ENCODE measurements at regions not wholly inside any gene's neighbourhood (a gene's known extent, or its start where the extent isn't known, plus 50 kb on each side); places are given as distances from the start of the nearest gene placed in this dataset.

DNA sequence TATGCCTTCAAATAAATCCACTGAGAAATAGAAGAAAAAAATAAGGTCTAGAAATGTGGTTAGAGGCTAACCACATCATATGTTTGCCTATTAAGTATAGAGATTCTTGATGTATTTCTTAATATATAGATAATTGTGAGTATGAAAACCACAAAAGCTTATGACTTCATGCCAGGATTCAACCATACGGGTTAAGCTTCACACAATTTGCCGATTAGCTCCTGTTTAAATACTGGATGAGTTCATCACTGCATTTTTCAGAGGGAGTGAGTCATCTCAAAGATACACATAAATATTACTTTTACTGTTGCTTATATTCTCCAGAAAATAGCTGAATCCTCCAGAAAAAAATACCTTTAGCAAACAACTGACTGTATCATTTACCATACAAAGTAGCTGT, 79.6 kb downstream of the RPL10L start:
- TF ChIP-seq FOXM1 (IDR thresholded peaks at IDR 0.05; ENCODE audit: borderline replicate concordance, low read depth) (no peak), TEAD4 (IDR thresholded peaks at IDR 0.05) (no peak), YY1 (IDR thresholded peaks at IDR 0.05; ENCODE audit: low read depth) (no peak), CREB1 (IDR thresholded peaks at IDR 0.05; ENCODE audit: low read depth) (no peak), TCF12 (IDR thresholded peaks at IDR 0.05; ENCODE audit: low read depth) (no peak)
- TF ChIP-seq, protein P1, sequence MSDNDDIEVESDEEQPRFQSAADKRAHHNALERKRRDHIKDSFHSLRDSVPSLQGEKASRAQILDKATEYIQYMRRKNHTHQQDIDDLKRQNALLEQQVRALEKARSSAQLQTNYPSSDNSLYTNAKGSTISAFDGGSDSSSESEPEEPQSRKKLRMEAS (IDR thresholded peaks at IDR 0.05) = no peak

DNA sequence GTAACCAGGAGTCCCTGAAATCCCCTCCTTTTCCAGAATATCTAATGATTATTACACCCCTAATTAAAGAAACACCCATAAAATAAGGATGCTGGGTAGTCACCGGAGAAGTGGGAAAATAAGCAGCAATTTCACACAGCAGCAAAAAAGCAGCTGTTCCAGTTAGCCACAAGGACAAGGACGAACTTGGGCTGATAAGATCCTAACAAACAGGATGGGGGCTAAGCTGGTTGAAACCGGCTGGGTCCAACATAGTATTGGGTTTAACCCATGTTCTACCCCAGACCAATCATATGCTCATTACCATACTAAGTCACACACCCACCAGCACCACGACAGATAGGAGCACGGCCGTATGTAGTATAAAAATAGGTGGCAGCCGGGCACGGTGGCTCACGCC, 100.7 kb downstream of the RPL10L start:
- no peak for TF ChIP-seq NFIC (IDR thresholded peaks at IDR 0.05)
- TF ChIP-seq EGR1 (IDR thresholded peaks at IDR 0.05) = no peak
- TF ChIP-seq EP300 (IDR thresholded peaks at IDR 0.05; ENCODE audit: borderline replicate concordance) = no peak
- TF ChIP-seq, protein P2, sequence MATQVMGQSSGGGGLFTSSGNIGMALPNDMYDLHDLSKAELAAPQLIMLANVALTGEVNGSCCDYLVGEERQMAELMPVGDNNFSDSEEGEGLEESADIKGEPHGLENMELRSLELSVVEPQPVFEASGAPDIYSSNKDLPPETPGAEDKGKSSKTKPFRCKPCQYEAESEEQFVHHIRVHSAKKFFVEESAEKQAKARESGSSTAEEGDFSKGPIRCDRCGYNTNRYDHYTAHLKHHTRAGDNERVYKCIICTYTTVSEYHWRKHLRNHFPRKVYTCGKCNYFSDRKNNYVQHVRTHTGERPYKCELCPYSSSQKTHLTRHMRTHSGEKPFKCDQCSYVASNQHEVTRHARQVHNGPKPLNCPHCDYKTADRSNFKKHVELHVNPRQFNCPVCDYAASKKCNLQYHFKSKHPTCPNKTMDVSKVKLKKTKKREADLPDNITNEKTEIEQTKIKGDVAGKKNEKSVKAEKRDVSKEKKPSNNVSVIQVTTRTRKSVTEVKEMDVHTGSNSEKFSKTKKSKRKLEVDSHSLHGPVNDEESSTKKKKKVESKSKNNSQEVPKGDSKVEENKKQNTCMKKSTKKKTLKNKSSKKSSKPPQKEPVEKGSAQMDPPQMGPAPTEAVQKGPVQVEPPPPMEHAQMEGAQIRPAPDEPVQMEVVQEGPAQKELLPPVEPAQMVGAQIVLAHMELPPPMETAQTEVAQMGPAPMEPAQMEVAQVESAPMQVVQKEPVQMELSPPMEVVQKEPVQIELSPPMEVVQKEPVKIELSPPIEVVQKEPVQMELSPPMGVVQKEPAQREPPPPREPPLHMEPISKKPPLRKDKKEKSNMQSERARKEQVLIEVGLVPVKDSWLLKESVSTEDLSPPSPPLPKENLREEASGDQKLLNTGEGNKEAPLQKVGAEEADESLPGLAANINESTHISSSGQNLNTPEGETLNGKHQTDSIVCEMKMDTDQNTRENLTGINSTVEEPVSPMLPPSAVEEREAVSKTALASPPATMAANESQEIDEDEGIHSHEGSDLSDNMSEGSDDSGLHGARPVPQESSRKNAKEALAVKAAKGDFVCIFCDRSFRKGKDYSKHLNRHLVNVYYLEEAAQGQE (IDR thresholded peaks at IDR 0.05; ENCODE audit: low read depth) = no peak
- TF ChIP-seq, protein P1 (IDR thresholded peaks at IDR 0.05) = no peak
- TF ChIP-seq TCF12 (IDR thresholded peaks at IDR 0.05; ENCODE audit: low read depth) = no peak
- TF ChIP-seq FOXM1 (IDR thresholded peaks at IDR 0.05; ENCODE audit: borderline replicate concordance, low read depth) = no peak
- no peak for TF ChIP-seq CREB1 (IDR thresholded peaks at IDR 0.05; ENCODE audit: low read depth)
- no peak for TF ChIP-seq TAF1 (IDR thresholded peaks at IDR 0.05; ENCODE audit: low read depth)
- no peak for TF ChIP-seq RAD21 (IDR thresholded peaks at IDR 0.05; ENCODE audit: low read depth)
- TF ChIP-seq YY1 (IDR thresholded peaks at IDR 0.05; ENCODE audit: low read depth) = no peak

DNA sequence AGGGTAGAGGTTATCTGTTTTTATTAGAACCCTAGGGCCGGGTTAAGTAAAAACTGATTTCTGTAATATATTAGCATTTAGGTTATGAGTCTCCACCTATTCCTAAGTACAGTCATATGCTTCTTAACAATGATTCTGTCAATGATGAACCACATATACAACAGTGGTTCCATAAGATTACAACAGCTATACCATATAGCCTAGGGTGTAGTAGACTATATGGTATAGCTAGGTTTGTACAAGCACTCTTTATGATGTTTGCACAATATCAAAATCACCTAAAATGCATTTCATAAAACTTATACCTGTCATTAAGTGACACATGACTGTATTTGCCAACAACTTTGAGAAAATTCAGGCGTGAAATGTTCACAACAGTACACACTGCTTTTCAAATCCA, 110.6 kb downstream of the RPL10L start:
- TF ChIP-seq, protein P2 (IDR thresholded peaks at IDR 0.05; ENCODE audit: low read depth) = no peak
- TF ChIP-seq CEBPB (IDR thresholded peaks at IDR 0.05) = no peak
- no peak for TF ChIP-seq NFIC (IDR thresholded peaks at IDR 0.05)
- no peak for TF ChIP-seq TAF1 (IDR thresholded peaks at IDR 0.05; ENCODE audit: low read depth)
- TF ChIP-seq, protein P3, sequence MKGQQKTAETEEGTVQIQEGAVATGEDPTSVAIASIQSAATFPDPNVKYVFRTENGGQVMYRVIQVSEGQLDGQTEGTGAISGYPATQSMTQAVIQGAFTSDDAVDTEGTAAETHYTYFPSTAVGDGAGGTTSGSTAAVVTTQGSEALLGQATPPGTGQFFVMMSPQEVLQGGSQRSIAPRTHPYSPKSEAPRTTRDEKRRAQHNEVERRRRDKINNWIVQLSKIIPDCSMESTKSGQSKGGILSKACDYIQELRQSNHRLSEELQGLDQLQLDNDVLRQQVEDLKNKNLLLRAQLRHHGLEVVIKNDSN (IDR thresholded peaks at IDR 0.05) = no peak
- no peak for TF ChIP-seq CREB1 (IDR thresholded peaks at IDR 0.05; ENCODE audit: low read depth)
- no peak for TF ChIP-seq FOXM1 (IDR thresholded peaks at IDR 0.05; ENCODE audit: borderline replicate concordance, low read depth)
- no peak for TF ChIP-seq EP300 (IDR thresholded peaks at IDR 0.05; ENCODE audit: borderline replicate concordance)
- no peak for TF ChIP-seq RAD21 (IDR thresholded peaks at IDR 0.05; ENCODE audit: low read depth)
- TF ChIP-seq TEAD4 (IDR thresholded peaks at IDR 0.05) = no peak
- TF ChIP-seq, protein P1 (IDR thresholded peaks at IDR 0.05) = no peak
- no peak for TF ChIP-seq TCF12 (IDR thresholded peaks at IDR 0.05; ENCODE audit: low read depth)
- no peak for TF ChIP-seq EGR1 (IDR thresholded peaks at IDR 0.05)
- TF ChIP-seq ZBTB7A (IDR thresholded peaks at IDR 0.05; ENCODE audit: low read depth) = no peak

DNA sequence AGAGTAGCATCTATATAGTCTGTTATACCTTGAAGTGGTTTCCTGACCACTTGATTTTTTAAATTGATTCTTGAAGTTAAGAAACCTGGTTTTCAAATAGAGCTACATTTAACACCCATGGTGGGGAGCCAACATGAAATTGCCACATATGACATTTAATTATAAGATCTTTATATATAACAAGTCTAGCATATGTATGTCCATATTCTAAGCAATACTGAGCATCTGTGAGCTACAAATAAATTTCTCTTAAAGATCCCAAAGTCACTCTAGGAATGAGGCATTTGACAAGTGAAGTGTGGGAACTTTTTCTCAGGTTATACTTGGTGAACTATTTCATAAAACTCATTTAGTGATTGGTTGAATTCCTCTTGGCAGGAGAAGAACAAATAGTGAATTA, 132.5 kb downstream of the RPL10L start:
- TF ChIP-seq, protein P3 (IDR thresholded peaks at IDR 0.05) = no peak
- TF ChIP-seq TEAD4 (IDR thresholded peaks at IDR 0.05) = no peak
- TF ChIP-seq YY1 (IDR thresholded peaks at IDR 0.05; ENCODE audit: low read depth) = no peak

DNA sequence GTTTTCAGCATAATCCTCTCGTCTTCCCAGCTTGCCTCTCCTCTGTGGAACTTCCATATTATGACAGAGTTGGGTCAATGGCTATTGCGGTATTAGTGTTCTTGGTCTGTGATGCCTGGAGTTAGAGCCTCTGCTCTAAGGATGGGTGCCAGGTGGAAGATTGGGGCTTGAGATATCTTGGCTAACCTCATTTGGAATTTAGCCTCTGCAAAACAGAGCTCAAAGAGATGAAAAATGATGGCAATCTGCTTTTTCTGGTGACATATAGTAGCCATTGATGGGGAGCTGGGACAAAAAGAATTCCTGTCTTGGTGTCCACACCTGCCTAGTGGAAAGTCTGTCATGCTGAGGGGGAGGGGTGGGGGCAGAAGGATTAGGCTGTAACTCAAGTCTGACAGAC, 152.1 kb downstream of the RPL10L start:
- TF ChIP-seq FOXM1 (IDR thresholded peaks at IDR 0.05; ENCODE audit: borderline replicate concordance, low read depth) (no peak), TEAD4 (IDR thresholded peaks at IDR 0.05) (no peak), CREB1 (IDR thresholded peaks at IDR 0.05; ENCODE audit: low read depth) (no peak), EGR1 (IDR thresholded peaks at IDR 0.05) (no peak), CEBPB (IDR thresholded peaks at IDR 0.05) (no peak), TCF12 (IDR thresholded peaks at IDR 0.05; ENCODE audit: low read depth) (no peak), TAF1 (IDR thresholded peaks at IDR 0.05; ENCODE audit: low read depth) (no peak), YY1 (IDR thresholded peaks at IDR 0.05; ENCODE audit: low read depth) (no peak), ZBTB7A (IDR thresholded peaks at IDR 0.05; ENCODE audit: low read depth) (no peak), RAD21 (IDR thresholded peaks at IDR 0.05; ENCODE audit: low read depth) (no peak), EP300 (IDR thresholded peaks at IDR 0.05; ENCODE audit: borderline replicate concordance) (no peak), NFIC (IDR thresholded peaks at IDR 0.05) (no peak)
- TF ChIP-seq, protein P1 (IDR thresholded peaks at IDR 0.05) = no peak
- TF ChIP-seq, protein P2 (IDR thresholded peaks at IDR 0.05; ENCODE audit: low read depth) = no peak
- TF ChIP-seq, protein P3 (IDR thresholded peaks at IDR 0.05) = no peak
